Uterus (tissue), 2 donors: ENCODE measurements at regions not wholly inside any gene's neighbourhood (a gene's known extent, or its start where the extent isn't known, plus 50 kb on each side); places are given as distances from the start of the nearest gene placed in this dataset.

Experiments used
- CTCF ChIP-seq, 4 experiments: fragments of 200-600 bp in 2 of 4; fragments of 450-650 bp in 2 of 4; sonication (generic) in 2 of 4; IDR thresholded peaks; one replicate each; pipeline ENCODE4 v1.5.1; 2016 to 2019; ENCODE audit warnings: antibody characterized with exemption in 4 of 4, mild to moderate bottlenecking in 2 of 4, moderate library complexity in 1 of 4
- POLR2A ChIP-seq, 2 donors: fragments of 450-650 bp; IDR thresholded peaks; one replicate each; pipeline ENCODE4 v1.6.1; 2016; ENCODE audit warnings: antibody characterized with exemption in 2 of 2, mild to moderate bottlenecking in 1 of 2, moderate library complexity in 1 of 2

GRCh38 chr6:66522864-66523263 is 815.8 kb upstream of the EYS start:
- TF ChIP-seq CTCF (IDR thresholded peaks at IDR 0.05) (no peak), POLR2A (IDR thresholded peaks at IDR 0.05) (no peak)
